ENCODE measurements at regions not wholly inside any gene's neighbourhood (a gene's known extent, or its start where the extent isn't known, plus 50 kb on each side); places are given as distances from the start of the nearest gene placed in this dataset.

DNA sequence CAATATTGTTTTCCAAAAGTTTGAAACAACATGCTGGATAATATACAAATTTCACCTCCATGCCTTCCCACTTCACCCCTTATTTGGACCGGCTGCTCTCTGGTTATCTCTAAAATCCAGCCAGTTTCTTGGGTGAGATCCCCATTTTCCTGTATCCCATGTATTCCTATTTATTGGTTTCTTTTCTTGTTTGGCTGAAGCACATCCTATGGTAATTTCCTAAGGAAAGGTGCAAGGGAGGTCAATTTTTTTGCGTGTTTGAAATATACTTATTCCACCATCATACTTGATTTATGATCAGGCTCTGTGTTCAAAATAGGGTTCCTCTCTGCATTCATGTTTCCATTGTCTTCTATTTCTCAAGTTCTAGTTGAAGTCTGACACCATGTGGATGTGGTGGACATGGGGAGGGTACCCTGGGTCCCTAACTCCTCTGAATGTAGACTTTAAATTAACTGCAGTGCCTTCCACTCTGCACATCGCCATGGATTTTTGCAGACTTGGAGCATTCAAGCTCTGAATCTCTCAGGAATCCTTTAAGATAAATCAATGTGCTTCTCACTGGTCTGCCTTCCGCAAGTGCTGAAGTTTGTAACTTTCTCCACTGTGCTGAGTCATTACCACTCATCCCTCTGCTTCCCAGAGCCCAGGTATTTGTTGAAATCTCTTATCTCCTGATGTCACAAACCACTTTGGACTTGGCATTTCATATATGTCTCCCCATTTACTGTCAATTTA is 52.1 kb upstream of the TLE3 start:
- H2BK5ac ChIP-seq (ENCODE audit: low read depth, low read length): no peak overlapping the region
- no peak for DNase-seq (ENCODE audit: low read depth in 1 of 2, low spot score in 2 of 2)
- no peak overlapping the region for H4K91ac ChIP-seq (replicated peaks; ENCODE audit: insufficient read length, low read length)
- H3K79me1 ChIP-seq (ENCODE audit: low read depth, low read length): no peaks in the 10 kb centered on the region
- no peak overlapping the region for H2BK20ac ChIP-seq (ENCODE audit: low read length)
- H3K9ac ChIP-seq (replicated peaks in 1 of 4; ENCODE audit: extremely low read depth in 1 of 4, low read depth in 3 of 4, low read length in 3 of 4): no peak overlapping the region
- no peak overlapping the region for H2BK12ac ChIP-seq (ENCODE audit: low read depth, low read length)
- no peak overlapping the region for H3K27ac ChIP-seq (ENCODE audit: low read depth, low read length)
- H2BK120ac ChIP-seq (replicated peaks; ENCODE audit: low read depth, low read length): no peak overlapping the region
- H2BK15ac ChIP-seq (ENCODE audit: low read length): no peak overlapping the region
- ChIA-PET CTCF (ENCODE audit: partially characterized antibody) (interaction anchor here (1.1 to 3.3 kb wide), 2 partner anchors 10 to 32 kb away, joined by 4 to 12 read pairs; no protein-coding TSS in a partner anchor), POLR2A (ENCODE audit: partially characterized antibody) (no interaction called here)
- no peak overlapping the region for H3K4ac ChIP-seq (replicated peaks; ENCODE audit: insufficient read length, low read depth, low read length)
- no peak overlapping the region for H3K23ac ChIP-seq (ENCODE audit: insufficient read length)
- H3K56ac ChIP-seq (replicated peaks; ENCODE audit: insufficient read length, low read depth, low read length): no peak overlapping the region
- H2AFZ ChIP-seq (ENCODE audit: low read length): no peak overlapping the region
- H4K20me1 ChIP-seq (replicated peaks in 1 of 2; ENCODE audit: control insufficient read depth in 1 of 2, insufficient read depth in 2 of 2, low read length in 2 of 2): no peaks in the 10 kb centered on the region
- H3K4me1 ChIP-seq (replicated peaks in 1 of 4; ENCODE audit: control insufficient read depth in 3 of 4, insufficient read depth in 4 of 4, low read length in 3 of 4): peaks cover 0 to 14% (median 7%) of the 10 kb centered on the region in 4 experiments; a peak in 4 of 7 replicates
- H2AK5ac ChIP-seq (ENCODE audit: low read depth, low read length): no peak overlapping the region
- H4K8ac ChIP-seq (ENCODE audit: extremely low read depth, insufficient read depth, low read length): no peak overlapping the region
- no peak overlapping the region for H3K4me3 ChIP-seq (ENCODE audit: extremely low read depth in 1 of 4, insufficient read depth in 2 of 4, low read depth in 3 of 4, low read length in 4 of 4)
- FAIRE-seq: no peak
- H3K36me3 ChIP-seq (ENCODE audit: control insufficient read depth in 2 of 4, insufficient read depth in 4 of 4, low read length in 3 of 4): no peaks in the 10 kb centered on the region
- peaks cover 0 to 2% (median 0%) of the 10 kb centered on the region in 4 experiments; a peak in 1 of 7 replicates for H3K27me3 ChIP-seq (replicated peaks in 1 of 4; ENCODE audit: control insufficient read depth in 3 of 4, extremely low read depth in 1 of 4, insufficient read depth in 3 of 4, low read length in 3 of 4)
- H3K79me2 ChIP-seq (ENCODE audit: control insufficient read depth in 1 of 2, insufficient read depth in 2 of 2, low read length in 2 of 2): no peaks in the 10 kb centered on the region
- H3K23me2 ChIP-seq (ENCODE audit: low read depth, low read length): no peaks in the 10 kb centered on the region
- no peak overlapping the region for H3K18ac ChIP-seq (ENCODE audit: extremely low read depth, low read length)
- H3K14ac ChIP-seq (ENCODE audit: insufficient read length): no peak overlapping the region
- TF ChIP-seq CHD2 (IDR thresholded peaks at IDR 0.05; ENCODE audit: low read length) (no peak), CTBP2 (IDR thresholded peaks at IDR 0.05; ENCODE audit: borderline replicate concordance, insufficient read depth, insufficient read length, low read length) (no peak), MAFK (IDR thresholded peaks at IDR 0.05; ENCODE audit: low read depth, low read length) (peak; percentile 28; the same call in 1 of the 2 replicates)
- H3K9me3 ChIP-seq (ENCODE audit: insufficient read depth in 2 of 2, low read depth in 1 of 2, low read length in 1 of 2): no peaks in the 10 kb centered on the region
- H3K4me2 ChIP-seq (ENCODE audit: insufficient read depth in 1 of 2, low read depth in 2 of 2, low read length in 2 of 2): no peak overlapping the region
- WGBS, 2 experiments (ENCODE audit: extremely low coverage in 1 of 2, insufficient coverage in 1 of 2, insufficient read length in 1 of 2, insufficient replicate concordance in 2 of 2, low coverage in 1 of 2, low lambda C conversion rate in 2 of 2, missing lambda C conversion rate in 1 of 2): 90% methylated on average over 4 of the region's 4 CpGs; no CpG with 5 or more reads in 1 of the 2 experiments
- no peak overlapping the region for H4K5ac ChIP-seq (ENCODE audit: insufficient read length, low read depth, low read length)

Measured in H1 (cell line).